ENCODE measurements at regions not wholly inside any gene's neighbourhood (a gene's known extent, or its start where the extent isn't known, plus 50 kb on each side); places are given as distances from the start of the nearest gene placed in this dataset.

GRCh38 chr1:21346365-21347071, 56.3 kb upstream of the ECE1 start:
- no peak for DNase-seq

DNA sequence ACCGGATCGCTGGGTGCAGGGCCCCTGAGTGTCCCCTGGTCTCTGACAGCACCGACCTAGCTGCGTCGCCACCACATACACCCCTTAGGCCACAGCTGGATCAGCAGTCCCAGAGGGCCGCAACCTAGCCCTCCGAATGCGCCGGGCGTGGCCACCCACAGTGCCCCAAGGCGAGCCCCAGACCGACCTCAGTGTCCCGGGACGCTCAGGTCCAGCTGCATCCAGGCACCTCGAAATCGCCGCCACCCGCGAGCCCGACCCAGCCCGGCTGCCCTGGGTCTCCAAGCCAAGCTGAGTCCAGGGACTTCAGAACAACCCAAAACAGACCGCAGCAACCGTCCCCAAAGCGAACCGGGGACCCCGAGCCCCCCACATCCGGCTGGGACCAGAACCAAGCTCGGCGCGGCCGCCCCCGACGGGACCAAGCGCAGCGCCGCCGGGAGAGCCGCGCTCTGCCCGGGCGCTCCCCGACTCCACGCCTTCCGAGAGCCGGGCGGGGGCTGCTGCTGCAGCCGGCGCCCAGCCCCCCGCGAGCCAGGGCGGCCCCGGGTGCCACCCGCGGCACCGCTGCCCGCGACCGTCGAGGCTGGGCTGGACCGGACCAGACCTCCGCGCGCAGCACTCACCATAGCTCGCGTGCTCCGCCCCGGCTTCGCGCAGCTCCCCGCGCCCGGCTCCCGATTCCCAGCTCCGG, 54.6 kb upstream of the ECE1 start:
- no peak for DNase-seq

- DNase-seq, result no peak
Measured at GRCh38 chr1:21344098-21344749, 54.0 kb upstream of the ECE1 start.

- no peak for DNase-seq
Measured at GRCh38 chr1:21342961-21343838, 52.9 kb upstream of the ECE1 start.

GRCh38 chr1:21341517-21342078, 51.3 kb upstream of the ECE1 start:
- DNase-seq, result no peak

DNA sequence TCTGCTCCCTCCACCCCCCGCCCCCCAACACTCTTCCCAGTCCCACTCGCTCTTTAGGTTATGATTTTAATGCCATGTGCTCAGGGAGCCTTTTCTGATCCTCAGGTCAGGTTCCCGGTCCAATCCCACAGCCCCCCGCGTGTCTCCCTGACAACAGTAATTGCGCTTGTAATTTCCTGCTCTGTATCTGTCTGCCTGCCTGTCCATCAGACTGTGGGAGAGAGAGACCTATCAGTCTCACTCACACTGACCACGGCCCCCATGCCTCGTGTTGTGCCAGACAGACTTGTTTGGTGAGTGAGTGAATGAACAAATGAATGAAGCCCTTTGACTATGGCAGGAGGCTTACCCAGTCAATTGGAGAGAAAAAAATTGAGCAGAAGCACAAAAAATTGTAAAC, 50.8 kb upstream of the ECE1 start:
- DNase-seq, result no peak

DNA sequence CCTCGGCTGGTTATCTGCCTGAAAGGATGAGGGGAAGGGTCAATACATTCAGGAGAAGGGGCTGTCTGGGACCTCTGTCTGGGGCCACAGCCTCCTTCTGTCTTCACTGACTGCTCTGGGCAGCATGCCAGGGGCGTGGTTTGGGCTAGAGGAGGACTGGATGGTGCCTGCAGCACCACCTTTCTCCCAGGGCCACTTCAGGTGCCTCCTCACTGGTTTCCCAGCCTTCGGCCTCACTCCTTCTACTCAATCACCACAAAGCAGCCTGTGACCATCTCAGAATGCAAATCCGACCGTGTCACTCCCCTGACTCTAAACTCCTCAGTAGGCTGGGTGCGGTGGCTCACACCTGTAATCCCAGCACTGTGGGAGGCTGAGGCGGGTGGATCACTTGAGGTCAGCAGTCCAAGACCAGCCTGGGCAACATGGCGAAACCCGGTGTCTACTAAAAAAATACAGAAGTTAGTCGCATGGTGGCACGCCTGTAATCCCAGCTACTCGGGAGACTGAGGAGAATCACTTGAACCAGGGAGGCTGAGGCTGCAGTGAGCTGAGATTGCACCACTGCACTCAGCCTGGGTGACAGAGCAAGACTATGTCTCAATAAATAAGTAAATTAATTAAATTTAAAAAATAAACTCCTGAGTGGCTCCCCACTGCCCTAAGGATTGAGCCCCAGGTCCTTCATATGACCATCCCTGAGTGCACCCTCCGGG, 50.1 kb upstream of the ECE1 start:
- no peak for DNase-seq
